ENCODE measurements at regions not wholly inside any gene's neighbourhood (a gene's known extent, or its start where the extent isn't known, plus 50 kb on each side); places are given as distances from the start of the nearest gene placed in this dataset.

- Mint-ChIP-seq H3K4me3 (ENCODE audit: low read depth) (no peak overlapping the region), H3K27ac (no peak overlapping the region), H3K4me1 (ENCODE audit: low read depth) (no peaks in the 10 kb centered on the region), H3K27me3 (peaks cover 3% of the 10 kb centered on the region), H3K9me3 (ENCODE audit: low read depth) (no peaks in the 10 kb centered on the region), H3K36me3 (ENCODE audit: insufficient read depth) (no peaks in the 10 kb centered on the region)
- no peak for TF ChIP-seq CTCF (IDR thresholded peaks at IDR 0.05; ENCODE audit: unreplicated experiment)
- DNase-seq (ENCODE audit: low spot score, unreplicated experiment), result no peak
These were observed 166.5 kb upstream of the LDB2 start for GRCh38 chr4:17064959-17065358.

DNA sequence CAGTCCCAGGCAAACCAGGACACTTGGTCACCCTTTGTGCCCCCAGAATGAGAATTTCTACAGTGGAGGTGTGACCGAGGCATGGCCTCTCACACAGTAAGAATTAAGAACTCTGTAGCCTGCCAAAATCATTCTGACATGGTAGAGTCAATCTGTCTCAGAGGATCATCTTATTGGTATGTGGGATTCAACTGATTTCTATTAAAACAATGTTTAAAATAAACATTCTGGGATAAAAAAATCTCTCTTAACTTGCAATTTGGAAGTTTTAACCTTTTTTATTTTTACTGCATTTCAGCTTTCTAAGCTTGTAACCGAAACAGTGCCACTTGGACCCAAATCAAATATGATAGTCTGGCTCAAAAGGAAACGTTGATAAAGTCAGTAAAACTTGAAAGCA, 165.4 kb upstream of the LDB2 start:
- H3K27ac Mint-ChIP-seq, result no peak overlapping the region
- H3K27me3 Mint-ChIP-seq, result peaks cover 3% of the 10 kb centered on the region
- H3K36me3 Mint-ChIP-seq (ENCODE audit: insufficient read depth), result no peaks in the 10 kb centered on the region
- no peaks in the 10 kb centered on the region for H3K9me3 Mint-ChIP-seq (ENCODE audit: low read depth)
- H3K4me3 Mint-ChIP-seq (ENCODE audit: low read depth), result no peak overlapping the region
- no peak for TF ChIP-seq CTCF (IDR thresholded peaks at IDR 0.05; ENCODE audit: unreplicated experiment)
- no peaks in the 10 kb centered on the region for H3K4me1 Mint-ChIP-seq (ENCODE audit: low read depth)
- no peak for DNase-seq (ENCODE audit: low spot score, unreplicated experiment)

GRCh38 chr4:17060230-17060629, 161.8 kb upstream of the LDB2 start:
- Mint-ChIP-seq H3K4me3 (ENCODE audit: low read depth) (no peak overlapping the region), H3K4me1 (ENCODE audit: low read depth) (no peaks in the 10 kb centered on the region), H3K27me3 (no peaks in the 10 kb centered on the region), H3K9me3 (ENCODE audit: low read depth) (no peaks in the 10 kb centered on the region), H3K27ac (no peak overlapping the region), H3K36me3 (ENCODE audit: insufficient read depth) (no peaks in the 10 kb centered on the region)
- no peak for TF ChIP-seq CTCF (IDR thresholded peaks at IDR 0.05; ENCODE audit: unreplicated experiment)
- no peak for DNase-seq (ENCODE audit: low spot score, unreplicated experiment)

DNA sequence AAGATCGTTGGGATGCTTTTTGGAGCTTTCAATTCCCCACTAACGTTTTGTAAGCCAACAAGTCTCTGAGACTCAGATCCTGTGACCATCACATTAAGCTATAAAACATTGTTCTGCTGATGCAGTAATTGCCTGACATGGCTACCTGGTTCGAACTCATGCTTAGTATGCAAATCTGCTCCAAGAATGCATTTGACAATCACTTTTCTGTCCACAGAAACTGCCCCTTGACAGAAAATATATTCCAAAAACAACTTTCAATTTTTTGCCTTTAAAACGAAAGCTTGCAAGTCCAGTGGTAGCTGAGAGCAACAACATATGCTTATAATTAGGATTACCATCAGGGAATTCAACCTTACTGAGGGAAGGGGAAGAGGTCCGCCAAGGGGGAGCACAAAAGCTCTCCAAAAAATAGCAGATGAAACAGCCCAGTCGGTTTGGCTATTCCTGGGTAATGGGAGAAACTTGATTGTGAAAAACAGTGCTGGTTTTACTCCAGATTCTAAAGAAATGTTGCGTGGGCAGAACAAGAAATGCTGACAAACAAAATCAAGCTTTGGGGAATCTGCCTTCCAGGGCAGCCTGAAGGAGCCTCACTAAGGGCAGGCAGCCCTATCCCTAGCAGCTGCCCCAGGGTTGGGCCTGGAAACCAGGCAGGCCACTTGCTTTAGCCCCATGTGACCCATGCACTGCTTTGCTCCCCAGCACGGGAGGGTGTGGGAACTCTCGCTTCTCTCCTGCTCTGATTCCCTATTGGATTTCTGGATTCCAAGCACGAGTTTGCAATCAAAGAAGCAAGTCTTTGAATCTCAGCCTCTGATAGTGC, 160.7 kb upstream of the LDB2 start:
- Mint-ChIP-seq H3K4me1 (ENCODE audit: low read depth) (no peaks in the 10 kb centered on the region), H3K27me3 (no peaks in the 10 kb centered on the region), H3K36me3 (ENCODE audit: insufficient read depth) (no peaks in the 10 kb centered on the region), H3K27ac (no peak overlapping the region), H3K9me3 (ENCODE audit: low read depth) (no peaks in the 10 kb centered on the region), H3K4me3 (ENCODE audit: low read depth) (no peak overlapping the region)
- no peak for DNase-seq (ENCODE audit: low spot score, unreplicated experiment)
- no peak for TF ChIP-seq CTCF (IDR thresholded peaks at IDR 0.05; ENCODE audit: unreplicated experiment)

DNA sequence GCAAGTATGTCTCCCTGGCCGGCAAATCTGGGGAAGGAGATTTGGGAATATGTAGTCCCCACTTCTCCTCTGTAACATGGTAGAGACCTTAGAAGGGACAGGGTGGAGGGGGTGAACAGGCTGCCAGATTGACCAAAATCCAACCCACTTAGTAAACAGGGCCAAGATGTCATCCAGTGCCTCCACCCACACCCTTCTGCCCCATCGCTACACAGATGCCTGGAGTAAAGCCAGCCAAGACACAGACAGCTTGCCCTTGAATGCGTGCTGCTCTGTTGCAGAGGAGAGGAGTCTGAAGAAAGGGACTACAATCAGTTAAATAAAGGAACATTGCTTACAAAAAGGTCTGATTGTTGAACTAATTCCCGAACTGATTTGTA, 160.1 kb upstream of the LDB2 start:
- H3K27me3 Mint-ChIP-seq, result no peaks in the 10 kb centered on the region
- H3K4me1 Mint-ChIP-seq (ENCODE audit: low read depth), result no peaks in the 10 kb centered on the region
- no peak overlapping the region for H3K27ac Mint-ChIP-seq
- no peak overlapping the region for H3K4me3 Mint-ChIP-seq (ENCODE audit: low read depth)
- no peak for TF ChIP-seq CTCF (IDR thresholded peaks at IDR 0.05; ENCODE audit: unreplicated experiment)
- no peak for DNase-seq (ENCODE audit: low spot score, unreplicated experiment)
- H3K36me3 Mint-ChIP-seq (ENCODE audit: insufficient read depth), result no peaks in the 10 kb centered on the region
- H3K9me3 Mint-ChIP-seq (ENCODE audit: low read depth), result no peaks in the 10 kb centered on the region

Measured in progenitor cell of endocrine pancreas (in vitro differentiated cells).